SK-N-SH treated with all-trans-retinoic acid at 6 μM for 48 hours (cell line): ENCODE measurements at regions not wholly inside any gene's neighbourhood (a gene's known extent, or its start where the extent isn't known, plus 50 kb on each side); places are given as distances from the start of the nearest gene placed in this dataset.

Experiments
- PPARA ChIP-seq: fragments of 250-450 bp; sonication (Bioruptor Pico); IDR thresholded peaks from 2 replicates; pipeline ENCODE4 v1.5.0; 2020; ENCODE audit warnings: mild to moderate bottlenecking, borderline replicate concordance
- ZNF565 ChIP-seq: fragments of 450-650 bp; formaldehyde crosslinking; conservative IDR thresholded peaks from 2 replicates; pipeline ENCODE4 v1.5.0; 2020; ENCODE audit warnings: low read depth, mild to moderate bottlenecking, moderate library complexity
- TF ChIP-seq, protein P1 (sequence below): fragments of 250-450 bp; sonication (Bioruptor Pico); IDR thresholded peaks from 2 replicates; pipeline ENCODE4 v1.8.0; 2020; ENCODE audit warnings: mild to moderate bottlenecking, moderate library complexity, borderline replicate concordance

DNA sequence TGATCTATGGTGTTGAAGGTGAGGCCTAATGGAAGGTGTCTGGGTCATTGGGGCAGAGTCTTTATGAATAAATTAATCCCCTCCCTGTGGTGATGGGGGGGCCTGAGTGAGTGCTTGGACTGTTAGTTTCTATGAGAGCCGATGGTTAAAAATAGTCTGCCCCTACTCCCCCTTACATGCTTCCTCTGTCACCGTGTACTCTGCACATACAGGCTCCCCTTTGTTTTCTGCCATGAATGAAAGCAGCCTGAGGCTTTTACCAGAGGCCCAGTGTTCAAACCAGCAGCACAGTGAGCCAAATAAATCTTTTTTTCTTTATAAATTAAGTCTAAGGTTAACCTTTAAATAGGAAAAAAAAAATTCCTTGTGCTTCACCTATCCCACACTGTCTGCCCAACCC lies 657.0 kb downstream of the AMY1C start:
- TF ChIP-seq, protein P1, sequence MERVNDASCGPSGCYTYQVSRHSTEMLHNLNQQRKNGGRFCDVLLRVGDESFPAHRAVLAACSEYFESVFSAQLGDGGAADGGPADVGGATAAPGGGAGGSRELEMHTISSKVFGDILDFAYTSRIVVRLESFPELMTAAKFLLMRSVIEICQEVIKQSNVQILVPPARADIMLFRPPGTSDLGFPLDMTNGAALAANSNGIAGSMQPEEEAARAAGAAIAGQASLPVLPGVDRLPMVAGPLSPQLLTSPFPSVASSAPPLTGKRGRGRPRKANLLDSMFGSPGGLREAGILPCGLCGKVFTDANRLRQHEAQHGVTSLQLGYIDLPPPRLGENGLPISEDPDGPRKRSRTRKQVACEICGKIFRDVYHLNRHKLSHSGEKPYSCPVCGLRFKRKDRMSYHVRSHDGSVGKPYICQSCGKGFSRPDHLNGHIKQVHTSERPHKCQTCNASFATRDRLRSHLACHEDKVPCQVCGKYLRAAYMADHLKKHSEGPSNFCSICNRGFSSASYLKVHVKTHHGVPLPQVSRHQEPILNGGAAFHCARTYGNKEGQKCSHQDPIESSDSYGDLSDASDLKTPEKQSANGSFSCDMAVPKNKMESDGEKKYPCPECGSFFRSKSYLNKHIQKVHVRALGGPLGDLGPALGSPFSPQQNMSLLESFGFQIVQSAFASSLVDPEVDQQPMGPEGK = no peak
- TF ChIP-seq PPARA (no peak), ZNF565 (CRISPR knock-in tag) (no peak)
